Panc1 (cell line): ENCODE measurements at regions not wholly inside any gene's neighbourhood (a gene's known extent, or its start where the extent isn't known, plus 50 kb on each side); places are given as distances from the start of the nearest gene placed in this dataset.

ENCODE experiments used
- SIN3A ChIP-seq: IDR thresholded peaks from 2 replicates; pipeline ENCODE4 v1.6.1; 2012; ENCODE audit warnings: low read depth, mild to moderate bottlenecking, low read length, moderate library complexity, borderline replicate concordance; ENCODE audit not compliant: insufficient read depth
- TF ChIP-seq, protein P1 (sequence below): fragments of 450-650 bp; IDR thresholded peaks from 2 replicates; pipeline ENCODE4 v1.5.1; 2017; ENCODE audit warnings: mild to moderate bottlenecking

DNA sequence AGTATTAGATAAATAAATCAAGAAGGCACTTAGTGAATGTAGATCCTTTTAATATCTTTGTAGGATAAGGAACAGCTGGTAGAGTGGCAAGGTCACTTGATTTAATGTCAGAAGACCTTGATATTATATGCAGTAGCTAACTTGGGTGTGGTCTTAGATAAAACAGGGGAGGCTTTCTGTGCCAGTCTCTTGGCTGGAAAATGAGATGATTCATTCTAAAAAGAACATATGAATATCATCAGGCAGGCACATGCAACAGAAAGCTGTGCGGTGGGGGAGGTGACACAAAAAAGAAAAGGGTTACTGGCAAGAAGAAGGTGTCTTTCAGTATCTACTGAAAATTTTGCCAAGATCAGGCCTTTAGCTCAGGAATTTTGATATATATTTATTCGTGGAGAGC, 931.7 kb upstream of the CELF4 start:
- TF ChIP-seq, protein P1, sequence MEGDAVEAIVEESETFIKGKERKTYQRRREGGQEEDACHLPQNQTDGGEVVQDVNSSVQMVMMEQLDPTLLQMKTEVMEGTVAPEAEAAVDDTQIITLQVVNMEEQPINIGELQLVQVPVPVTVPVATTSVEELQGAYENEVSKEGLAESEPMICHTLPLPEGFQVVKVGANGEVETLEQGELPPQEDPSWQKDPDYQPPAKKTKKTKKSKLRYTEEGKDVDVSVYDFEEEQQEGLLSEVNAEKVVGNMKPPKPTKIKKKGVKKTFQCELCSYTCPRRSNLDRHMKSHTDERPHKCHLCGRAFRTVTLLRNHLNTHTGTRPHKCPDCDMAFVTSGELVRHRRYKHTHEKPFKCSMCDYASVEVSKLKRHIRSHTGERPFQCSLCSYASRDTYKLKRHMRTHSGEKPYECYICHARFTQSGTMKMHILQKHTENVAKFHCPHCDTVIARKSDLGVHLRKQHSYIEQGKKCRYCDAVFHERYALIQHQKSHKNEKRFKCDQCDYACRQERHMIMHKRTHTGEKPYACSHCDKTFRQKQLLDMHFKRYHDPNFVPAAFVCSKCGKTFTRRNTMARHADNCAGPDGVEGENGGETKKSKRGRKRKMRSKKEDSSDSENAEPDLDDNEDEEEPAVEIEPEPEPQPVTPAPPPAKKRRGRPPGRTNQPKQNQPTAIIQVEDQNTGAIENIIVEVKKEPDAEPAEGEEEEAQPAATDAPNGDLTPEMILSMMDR = no peak
- TF ChIP-seq SIN3A = no peak
